HCEC 1CT (cell line): ENCODE measurements at regions not wholly inside any gene's neighbourhood (a gene's known extent, or its start where the extent isn't known, plus 50 kb on each side); places are given as distances from the start of the nearest gene placed in this dataset.

Experiments used
- DNase-seq: peaks from one replicate; pipeline ENCODE4 v3.0.0-alpha.2; 2017

GRCh38 chr16:65875381-65876055, 491.0 kb upstream of the CDH5 start:
- no peak for DNase-seq

- no peak for DNase-seq
Observed at GRCh38 chr16:65869261-65869660, 497.2 kb upstream of the CDH5 start.

DNA sequence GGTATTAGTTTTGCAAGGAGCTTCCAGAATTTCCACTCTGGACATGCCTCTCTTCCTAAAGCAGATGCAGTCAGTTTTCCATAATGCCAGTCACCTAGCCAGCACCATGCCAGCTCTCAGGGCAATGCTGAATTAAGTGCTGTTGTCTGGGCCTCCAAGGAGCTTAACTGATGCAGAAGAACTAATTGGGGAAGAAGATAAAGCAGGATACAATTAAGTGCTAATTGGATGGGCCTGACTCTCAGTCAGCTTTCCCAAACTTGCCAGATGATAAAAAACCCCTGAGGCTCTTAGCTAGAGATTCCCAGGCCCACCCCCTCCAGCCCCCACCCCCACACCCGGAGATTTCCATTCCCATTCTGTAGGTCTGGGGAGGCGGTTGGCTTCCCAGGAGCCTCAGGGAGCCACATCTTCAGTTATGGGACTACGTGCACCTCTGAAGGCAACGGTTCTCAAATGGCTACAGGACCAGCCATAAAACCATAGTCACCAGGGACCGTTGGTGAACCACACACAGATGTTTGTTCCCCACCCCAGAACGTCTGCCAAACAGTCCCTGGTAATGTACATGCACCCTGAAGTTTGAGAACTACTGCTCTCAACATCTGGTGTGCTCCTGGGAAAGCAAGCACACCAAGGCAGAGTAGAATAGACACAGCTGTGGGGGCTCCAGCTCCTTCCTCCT, 499.1 kb upstream of the CDH5 start:
- no peak for DNase-seq

DNA sequence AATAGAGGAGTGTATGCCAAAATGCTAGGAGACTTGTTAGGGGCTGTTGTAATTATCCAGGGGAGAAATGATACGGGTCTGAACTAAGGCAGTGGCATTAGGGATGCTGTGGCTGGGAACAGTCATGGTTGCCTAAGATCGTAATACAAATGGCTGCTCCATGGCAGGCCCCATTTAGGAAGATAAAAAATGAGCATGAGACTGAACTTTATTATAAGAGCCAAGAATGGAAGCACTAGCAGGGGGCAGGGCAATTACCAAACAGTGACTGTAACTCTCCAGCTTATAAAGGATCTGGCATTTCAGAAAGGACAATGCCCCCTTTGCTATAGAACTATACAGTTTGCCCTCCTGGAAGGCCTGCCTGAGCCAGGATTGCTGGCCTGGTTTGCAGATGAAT, 503.3 kb upstream of the CDH5 start:
- DNase-seq = no peak

GRCh38 chr16:65861131-65861731, 505.3 kb upstream of the CDH5 start:
- DNase-seq = no peak

DNA sequence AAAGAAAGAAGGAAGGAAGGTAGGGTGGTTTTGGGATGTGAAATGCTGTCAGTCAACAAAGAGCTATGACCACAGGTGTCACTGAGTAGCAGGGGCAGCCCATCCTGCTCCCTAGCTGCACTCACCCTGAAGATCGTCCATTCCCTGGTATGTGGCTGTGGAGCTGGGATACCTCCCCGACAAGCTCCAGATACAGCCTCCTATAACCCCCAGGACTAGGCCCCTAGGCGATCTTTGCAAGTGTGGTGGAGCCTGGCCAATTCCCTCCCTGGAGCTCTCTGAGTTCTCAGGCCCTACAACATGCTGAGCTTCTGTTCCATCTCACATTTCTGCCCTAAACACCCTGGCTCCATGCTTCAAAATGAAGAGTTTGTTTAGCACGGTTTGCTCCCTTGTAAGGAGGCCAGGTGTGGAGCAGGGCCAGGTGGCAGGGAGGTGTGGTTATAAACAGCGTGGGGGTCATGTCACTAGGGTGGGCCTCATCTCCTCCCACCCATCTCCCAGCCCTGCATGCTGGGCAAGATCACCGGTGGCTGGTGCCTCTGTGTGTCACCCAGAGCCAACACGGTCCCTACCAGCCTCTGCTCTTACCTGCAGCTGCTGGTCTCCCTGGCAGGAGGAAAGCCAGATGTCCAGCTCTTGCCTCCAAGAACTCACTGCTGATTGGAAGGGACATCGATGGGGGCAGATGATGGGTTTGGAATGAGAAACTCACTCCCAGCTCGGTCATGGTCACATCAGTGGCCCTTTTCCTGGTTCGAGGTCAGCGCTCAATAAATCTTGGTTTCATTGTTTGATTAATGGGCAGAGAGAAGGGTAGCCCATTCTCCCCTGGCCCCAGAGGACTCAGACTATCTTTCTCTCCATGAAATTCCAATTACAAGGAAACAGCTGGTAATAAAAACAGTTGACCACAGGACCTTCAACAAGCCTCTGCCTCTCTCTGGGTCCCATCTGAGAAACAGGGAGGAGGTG, 511.0 kb upstream of the CDH5 start:
- DNase-seq = no peak

- no peak for DNase-seq
Observed at GRCh38 chr16:65846210-65846602, 520.3 kb upstream of the CDH5 start.

DNA sequence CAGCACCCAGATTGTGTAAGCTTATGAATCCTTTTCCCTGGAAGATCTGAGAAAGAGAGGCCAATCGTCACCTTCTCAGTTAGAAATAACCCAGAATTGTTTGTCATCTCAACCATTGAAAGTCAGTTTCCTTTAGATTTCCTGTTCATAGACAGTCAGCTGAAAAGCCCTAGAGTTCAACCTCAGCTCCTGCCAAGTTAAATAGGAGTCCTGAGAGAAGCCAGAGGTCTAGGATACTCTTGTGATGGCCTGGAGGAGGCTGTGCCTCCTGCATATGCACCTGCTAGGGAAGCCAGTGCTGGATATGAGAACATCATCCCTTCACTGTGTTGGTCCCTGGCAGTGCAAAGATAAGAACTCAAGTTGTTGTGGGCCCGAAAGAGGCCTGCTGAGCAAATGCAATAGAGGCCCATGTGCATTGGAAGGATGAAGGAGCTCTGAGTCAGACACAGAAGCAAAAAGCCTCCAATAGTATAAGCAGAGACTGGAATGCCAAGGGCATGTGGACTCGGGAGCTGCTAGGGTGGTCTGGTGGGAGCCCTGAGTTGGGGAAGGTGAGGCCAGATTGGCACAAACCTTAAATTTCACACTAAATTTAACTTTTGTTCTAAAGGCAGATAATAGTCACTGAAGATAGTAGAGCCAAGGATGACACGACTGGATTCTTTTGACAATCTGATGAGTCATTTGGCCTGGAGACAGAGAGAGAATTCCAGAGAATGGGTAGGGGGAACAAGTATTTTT, 520.9 kb upstream of the CDH5 start:
- DNase-seq = no peak

GRCh38 chr16:65843941-65844340, 522.5 kb upstream of the CDH5 start:
- no peak for DNase-seq

DNA sequence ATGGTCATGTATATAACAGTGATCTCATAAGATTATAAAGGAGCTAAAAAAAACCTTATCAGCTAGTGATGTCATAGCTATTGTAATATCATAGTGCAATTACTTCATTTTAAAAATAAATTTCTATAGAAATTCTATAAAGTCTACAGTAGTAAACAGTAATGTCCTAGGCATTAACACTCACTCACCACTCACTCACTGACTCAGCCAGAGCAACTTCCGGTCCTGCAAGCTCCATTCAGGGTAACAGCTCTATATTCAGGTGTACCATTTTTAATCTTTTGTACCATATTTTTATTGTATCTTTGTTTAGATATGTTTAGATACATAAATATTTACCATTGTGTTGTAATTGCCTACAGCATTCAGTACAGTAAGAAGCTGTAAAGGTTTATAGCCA, 524.4 kb upstream of the CDH5 start:
- no peak for DNase-seq

DNA sequence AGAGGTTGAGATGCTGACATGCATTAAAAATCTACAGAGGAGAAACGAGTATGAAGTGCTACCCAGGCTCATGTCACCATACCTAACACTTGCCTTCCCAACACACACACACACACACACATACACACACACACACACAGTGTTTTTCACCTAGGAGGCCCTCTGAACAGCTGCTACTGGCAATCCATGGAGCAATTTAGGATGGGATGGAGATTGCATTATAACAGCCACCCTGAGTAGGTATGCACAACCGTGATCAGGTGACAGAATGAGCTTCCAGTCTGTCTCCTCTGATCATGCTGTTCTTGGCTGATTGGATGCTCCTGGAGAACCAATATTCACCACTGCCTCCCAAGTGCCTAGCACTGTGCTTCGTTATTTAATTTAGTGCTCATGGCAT, 528.5 kb upstream of the CDH5 start:
- DNase-seq = no peak

GRCh38 chr16:65837464-65837863, 529.0 kb upstream of the CDH5 start:
- no peak for DNase-seq

GRCh38 chr16:65834688-65835087, 531.8 kb upstream of the CDH5 start:
- no peak for DNase-seq

DNA sequence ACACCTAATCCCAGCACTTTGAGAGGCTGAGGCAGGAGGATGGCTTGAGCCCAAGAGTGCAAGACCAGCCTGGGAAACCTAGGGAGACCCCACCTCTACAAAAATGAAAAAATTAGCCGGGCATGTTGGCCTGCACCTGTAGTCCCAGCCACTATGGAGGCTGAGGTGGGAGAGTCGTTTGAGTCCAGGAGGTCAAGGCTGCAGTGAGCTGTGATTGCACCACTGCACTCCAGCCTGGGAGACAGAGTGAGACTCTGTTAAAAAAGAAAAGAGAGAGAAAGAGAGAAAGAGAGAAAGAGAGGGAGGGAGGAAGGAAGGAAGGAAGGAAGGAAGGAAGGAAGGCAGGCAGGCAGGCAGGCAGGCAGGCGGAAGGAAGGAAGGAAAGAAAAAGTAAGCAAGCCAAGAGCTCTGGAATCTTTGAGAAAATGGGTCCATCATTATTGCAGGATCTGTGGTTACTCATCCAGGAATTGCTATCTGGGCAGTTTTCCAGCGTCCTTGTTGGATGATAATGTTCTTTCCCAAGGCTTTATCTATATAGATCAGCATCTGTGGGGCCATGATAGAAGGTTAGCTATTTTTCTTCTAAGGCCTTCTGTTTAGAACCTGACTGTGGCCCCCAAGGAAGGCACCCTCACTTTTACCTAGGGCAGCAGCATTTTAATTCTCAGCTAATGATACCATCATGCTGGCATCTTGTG, 533.2 kb upstream of the CDH5 start:
- DNase-seq = peak; percentile 5

- DNase-seq = no peak
Observed at GRCh38 chr16:65832679-65833078, 533.8 kb upstream of the CDH5 start.

- no peak for DNase-seq
Observed at GRCh38 chr16:65831903-65832666, 534.4 kb upstream of the CDH5 start.

DNA sequence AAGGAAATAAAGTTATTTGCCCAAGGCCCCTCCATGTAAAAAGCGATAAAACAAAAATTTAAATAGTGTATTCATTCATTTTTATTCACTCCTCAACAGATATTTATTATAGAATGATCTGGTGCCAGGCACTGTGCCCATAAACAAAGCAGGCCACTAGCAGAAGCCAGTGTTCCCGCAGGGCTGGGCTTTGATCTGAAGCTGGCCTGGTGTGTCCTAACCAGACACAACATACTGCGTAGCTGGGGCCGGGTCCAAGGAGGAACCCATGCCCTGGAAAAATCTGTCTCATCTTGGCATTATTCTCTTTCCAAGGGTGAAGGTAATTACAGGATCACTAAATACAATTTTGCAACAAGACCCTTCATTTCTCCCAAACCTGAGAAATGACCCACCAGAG, 537.4 kb upstream of the CDH5 start:
- DNase-seq = no peak

- no peak for DNase-seq
Observed at GRCh38 chr16:65828296-65828695, 538.2 kb upstream of the CDH5 start.

DNA sequence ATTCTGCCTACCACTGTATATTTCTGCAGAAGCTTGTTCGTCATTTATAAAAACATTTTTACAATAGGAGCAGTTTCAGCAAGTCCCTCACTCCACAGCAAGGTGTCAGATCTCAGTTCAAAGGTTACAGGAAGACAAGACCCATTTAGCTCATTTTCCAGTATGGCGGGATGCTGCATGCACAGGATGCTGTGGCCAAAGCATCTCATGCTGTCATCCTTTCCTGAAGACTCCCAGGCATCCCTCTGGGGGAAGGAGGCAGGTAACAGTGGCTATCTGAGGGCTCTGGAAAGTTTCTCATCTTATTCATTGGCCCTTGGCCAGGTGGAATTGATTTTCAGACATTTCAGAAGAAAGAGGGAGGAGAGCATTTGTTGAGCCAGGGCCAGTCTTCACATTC, 539.3 kb upstream of the CDH5 start:
- DNase-seq = no peak

- no peak for DNase-seq
Observed at GRCh38 chr16:65825191-65825856, 541.2 kb upstream of the CDH5 start.

DNA sequence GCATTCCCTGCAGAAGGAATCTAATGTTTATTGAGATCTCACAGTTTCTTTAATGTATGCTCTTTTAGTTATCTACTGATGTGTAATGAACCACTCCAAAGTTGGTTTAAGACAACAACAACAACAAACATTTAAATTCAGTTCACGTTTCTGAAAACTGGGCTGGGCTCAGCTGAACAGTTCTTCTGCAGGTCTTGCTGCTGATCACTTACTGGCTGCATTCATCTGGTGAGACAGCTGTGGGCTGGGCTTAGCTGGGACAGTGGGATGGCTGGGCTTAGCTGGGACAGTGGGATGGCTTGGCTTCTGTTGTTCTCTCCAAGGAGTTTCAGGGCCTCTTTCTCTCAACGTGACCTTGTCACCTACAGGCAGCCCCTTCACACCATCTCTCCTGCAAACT, 544.3 kb upstream of the CDH5 start:
- DNase-seq = no peak
